BE2C (cell line): ENCODE measurements at regions not wholly inside any gene's neighbourhood (a gene's known extent, or its start where the extent isn't known, plus 50 kb on each side); places are given as distances from the start of the nearest gene placed in this dataset.

Source experiments
- DNase-seq: peaks from one replicate; pipeline ENCODE4 v3.0.0-alpha.2; 2020
- H3K27me3 ChIP-seq: fragments of 250-450 bp; sonication (Bioruptor Pico); 2 replicates; pipeline ENCODE4 v1.5.1; 2020; ENCODE audit warnings: mild to moderate bottlenecking
- H3K36me3 ChIP-seq: fragments of 250-450 bp; sonication (Bioruptor Pico); 2 replicates; pipeline ENCODE4 v1.5.1; 2020; ENCODE audit warnings: mild to moderate bottlenecking
- H3K4me1 ChIP-seq: fragments of 250-450 bp; sonication (Bioruptor Pico); 2 replicates; pipeline ENCODE4 v1.5.1; 2020
- H3K4me3 ChIP-seq: 2 replicates; pipeline ENCODE4 v1.5.1; 2011; ENCODE audit warnings: low read depth, low read length
- H3K9me3 ChIP-seq: fragments of 250-450 bp; sonication (Bioruptor Pico); 2 replicates; pipeline ENCODE4 v1.5.1; 2020
- TF ChIP-seq, protein P1 (sequence below): IDR thresholded peaks from 2 replicates; pipeline ENCODE4 v1.5.1; 2012; ENCODE audit warnings: mild to moderate bottlenecking, low read depth, low read length

DNA sequence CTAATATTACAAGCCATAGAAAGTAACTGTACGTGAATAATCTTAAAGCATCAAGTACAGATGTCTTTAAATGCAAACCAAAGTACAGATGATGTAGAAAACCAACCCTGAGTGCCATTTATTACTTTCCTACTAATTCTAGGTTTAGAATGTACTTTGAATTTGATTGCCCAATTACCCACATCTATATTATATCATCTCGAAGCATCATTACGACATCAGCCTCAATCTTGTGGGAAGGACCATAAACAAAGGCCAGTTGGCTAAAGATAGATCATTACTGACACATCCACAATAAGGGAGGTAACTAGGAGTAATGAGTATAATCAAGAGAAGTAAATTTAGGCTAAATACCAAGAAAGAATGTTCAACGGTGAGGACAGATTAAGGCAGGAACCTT is 478.9 kb downstream of the BCAT1 start:
- DNase-seq = no peak
- no peak overlapping the region for H3K4me3 ChIP-seq
- H3K9me3 ChIP-seq = no peaks in the 10 kb centered on the region
- no peaks in the 10 kb centered on the region for H3K36me3 ChIP-seq
- TF ChIP-seq, protein P1, sequence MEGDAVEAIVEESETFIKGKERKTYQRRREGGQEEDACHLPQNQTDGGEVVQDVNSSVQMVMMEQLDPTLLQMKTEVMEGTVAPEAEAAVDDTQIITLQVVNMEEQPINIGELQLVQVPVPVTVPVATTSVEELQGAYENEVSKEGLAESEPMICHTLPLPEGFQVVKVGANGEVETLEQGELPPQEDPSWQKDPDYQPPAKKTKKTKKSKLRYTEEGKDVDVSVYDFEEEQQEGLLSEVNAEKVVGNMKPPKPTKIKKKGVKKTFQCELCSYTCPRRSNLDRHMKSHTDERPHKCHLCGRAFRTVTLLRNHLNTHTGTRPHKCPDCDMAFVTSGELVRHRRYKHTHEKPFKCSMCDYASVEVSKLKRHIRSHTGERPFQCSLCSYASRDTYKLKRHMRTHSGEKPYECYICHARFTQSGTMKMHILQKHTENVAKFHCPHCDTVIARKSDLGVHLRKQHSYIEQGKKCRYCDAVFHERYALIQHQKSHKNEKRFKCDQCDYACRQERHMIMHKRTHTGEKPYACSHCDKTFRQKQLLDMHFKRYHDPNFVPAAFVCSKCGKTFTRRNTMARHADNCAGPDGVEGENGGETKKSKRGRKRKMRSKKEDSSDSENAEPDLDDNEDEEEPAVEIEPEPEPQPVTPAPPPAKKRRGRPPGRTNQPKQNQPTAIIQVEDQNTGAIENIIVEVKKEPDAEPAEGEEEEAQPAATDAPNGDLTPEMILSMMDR = no peak
- no peaks in the 10 kb centered on the region for H3K27me3 ChIP-seq
- no peaks in the 10 kb centered on the region for H3K4me1 ChIP-seq

GRCh38 chr12:24469089-24469488 is 479.8 kb downstream of the BCAT1 start:
- H3K36me3 ChIP-seq = no peaks in the 10 kb centered on the region
- TF ChIP-seq, protein P1 = no peak
- DNase-seq = no peak
- H3K4me1 ChIP-seq = no peaks in the 10 kb centered on the region
- H3K9me3 ChIP-seq = no peaks in the 10 kb centered on the region
- H3K27me3 ChIP-seq = no peaks in the 10 kb centered on the region
- H3K4me3 ChIP-seq = no peak overlapping the region

GRCh38 chr12:24467226-24467625 is 481.7 kb downstream of the BCAT1 start:
- Histone ChIP-seq H3K36me3 (no peaks in the 10 kb centered on the region), H3K4me1 (no peaks in the 10 kb centered on the region), H3K4me3 (no peak overlapping the region), H3K27me3 (no peaks in the 10 kb centered on the region), H3K9me3 (no peaks in the 10 kb centered on the region)
- no peak for DNase-seq
- TF ChIP-seq, protein P1 = no peak

GRCh38 chr12:24463375-24463774 is 485.5 kb downstream of the BCAT1 start:
- Histone ChIP-seq H3K4me1 (no peaks in the 10 kb centered on the region), H3K9me3 (no peaks in the 10 kb centered on the region), H3K27me3 (no peaks in the 10 kb centered on the region), H3K36me3 (no peaks in the 10 kb centered on the region), H3K4me3 (no peak overlapping the region)
- TF ChIP-seq, protein P1 = no peak
- no peak for DNase-seq

GRCh38 chr12:24462946-24463345 is 486.0 kb downstream of the BCAT1 start:
- Histone ChIP-seq H3K36me3 (no peaks in the 10 kb centered on the region), H3K4me1 (no peaks in the 10 kb centered on the region), H3K27me3 (no peaks in the 10 kb centered on the region), H3K4me3 (no peak overlapping the region), H3K9me3 (no peaks in the 10 kb centered on the region)
- no peak for DNase-seq
- TF ChIP-seq, protein P1 = no peak

DNA sequence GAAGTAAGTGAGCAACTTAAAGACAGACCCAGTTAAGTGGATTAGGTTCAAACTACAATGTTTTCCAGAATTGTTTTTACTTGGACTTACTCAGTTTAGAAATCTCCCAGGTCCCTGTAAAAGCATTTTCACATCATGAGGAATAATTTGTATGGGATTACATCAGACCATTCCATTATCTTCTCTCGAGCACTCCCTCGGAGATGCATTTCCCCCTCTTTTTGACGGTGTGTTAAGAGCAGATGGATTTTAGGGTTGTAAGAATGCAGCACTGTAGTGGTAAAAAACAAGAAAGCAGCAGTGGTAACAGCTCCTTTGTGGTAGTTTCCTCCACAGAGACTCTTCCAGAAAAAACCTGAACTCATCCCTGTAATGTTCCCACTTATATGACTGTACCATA is 488.4 kb downstream of the BCAT1 start:
- H3K4me1 ChIP-seq = no peaks in the 10 kb centered on the region
- DNase-seq = no peak
- no peak overlapping the region for H3K4me3 ChIP-seq
- no peaks in the 10 kb centered on the region for H3K9me3 ChIP-seq
- H3K36me3 ChIP-seq = no peaks in the 10 kb centered on the region
- TF ChIP-seq, protein P1 = no peak
- no peaks in the 10 kb centered on the region for H3K27me3 ChIP-seq
